HuH-7 (cell line): ENCODE measurements at regions not wholly inside any gene's neighbourhood (a gene's known extent, or its start where the extent isn't known, plus 50 kb on each side); places are given as distances from the start of the nearest gene placed in this dataset.
"Not testable (repeated sequence)": the region's sequence is repeated elsewhere in the genome, so short reads cannot be mapped to it uniquely, and the experiment has no call there.

Experiments used
- DNase-seq: peaks from one replicate; pipeline ENCODE4 v3.0.0; 2011; ENCODE audit warnings: low spot score

- DNase-seq = no peak
These were observed 273.6 kb upstream of the NCKAP5 start for GRCh38 chr2:133841900-133842299.

- DNase-seq = no peak
These were observed 274.2 kb upstream of the NCKAP5 start for GRCh38 chr2:133842446-133842845.

- DNase-seq = no peak
These were observed 274.8 kb upstream of the NCKAP5 start for GRCh38 chr2:133843091-133843490.

DNA sequence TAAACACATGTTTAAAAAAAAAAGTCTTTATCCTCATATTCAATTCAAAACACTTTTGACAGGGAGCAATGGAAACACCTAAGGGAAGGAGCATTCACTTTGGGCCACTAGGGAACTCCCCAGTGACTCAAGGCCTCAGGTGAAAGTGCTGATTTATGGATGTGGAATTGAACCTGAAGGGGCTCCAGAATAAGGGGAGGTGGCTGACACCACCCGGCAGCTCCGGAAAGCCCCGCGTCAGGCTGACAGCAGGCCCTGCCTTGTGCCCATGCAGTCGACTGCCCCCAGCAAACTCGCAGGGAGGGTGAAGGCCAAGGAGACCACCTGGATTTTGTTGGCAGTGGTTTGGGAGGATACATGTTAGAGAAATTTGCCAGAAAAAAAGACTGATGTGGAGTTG is 275.3 kb upstream of the NCKAP5 start:
- no peak for DNase-seq

DNA sequence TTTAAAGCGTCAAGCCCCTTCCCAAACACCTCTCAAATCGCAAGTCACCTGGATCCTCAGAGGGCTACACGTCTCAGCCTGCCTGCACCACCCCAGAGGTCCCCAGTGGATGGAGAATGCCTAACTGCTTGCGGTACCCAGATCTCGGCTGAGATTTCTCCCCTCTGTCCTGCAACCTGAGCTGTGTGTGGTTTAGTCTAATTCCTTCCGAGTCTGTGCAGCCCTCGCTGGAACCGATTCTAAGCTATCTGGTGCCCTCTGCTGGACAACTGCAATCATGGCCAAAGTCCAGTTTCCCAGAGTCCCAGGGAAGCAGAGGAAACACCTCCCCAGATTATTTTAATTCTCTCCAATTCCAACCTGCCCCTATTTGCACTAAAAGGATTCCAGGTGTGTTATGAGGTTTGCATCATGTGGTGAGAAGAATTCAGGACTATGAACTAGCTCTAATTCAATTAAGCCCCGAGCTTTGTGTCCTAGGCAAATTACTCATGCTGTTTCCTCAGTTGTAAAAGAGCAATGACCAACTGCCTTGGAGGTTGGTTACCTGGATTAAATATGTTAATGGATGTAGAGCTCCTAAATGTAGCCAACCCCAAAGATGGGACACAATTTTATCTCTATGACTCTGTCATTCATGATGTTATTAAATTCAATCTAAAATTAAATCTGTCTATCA is 276.1 kb upstream of the NCKAP5 start:
- peak; percentile 71 for DNase-seq

GRCh38 chr2:133846476-133846875 is 278.2 kb upstream of the NCKAP5 start:
- DNase-seq = no peak

DNA sequence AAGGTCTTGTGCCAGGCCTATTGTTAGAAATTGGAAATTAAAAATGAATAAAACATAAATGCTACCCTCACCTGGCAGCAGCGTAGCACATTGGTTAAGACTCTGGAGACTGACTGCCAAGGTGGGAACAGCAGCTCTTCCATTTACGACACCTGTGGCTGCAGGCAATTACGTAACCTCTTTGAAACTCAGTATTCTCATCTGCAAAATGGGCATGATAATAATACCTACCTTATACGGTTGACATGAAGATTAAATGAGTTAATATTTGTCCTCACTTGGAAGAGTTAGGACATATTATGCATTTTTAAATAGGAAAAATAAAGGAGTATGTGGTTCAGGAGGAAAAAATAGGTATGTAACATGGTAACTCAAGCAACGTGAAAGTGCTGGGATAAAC is 279.3 kb upstream of the NCKAP5 start:
- DNase-seq = no peak

DNA sequence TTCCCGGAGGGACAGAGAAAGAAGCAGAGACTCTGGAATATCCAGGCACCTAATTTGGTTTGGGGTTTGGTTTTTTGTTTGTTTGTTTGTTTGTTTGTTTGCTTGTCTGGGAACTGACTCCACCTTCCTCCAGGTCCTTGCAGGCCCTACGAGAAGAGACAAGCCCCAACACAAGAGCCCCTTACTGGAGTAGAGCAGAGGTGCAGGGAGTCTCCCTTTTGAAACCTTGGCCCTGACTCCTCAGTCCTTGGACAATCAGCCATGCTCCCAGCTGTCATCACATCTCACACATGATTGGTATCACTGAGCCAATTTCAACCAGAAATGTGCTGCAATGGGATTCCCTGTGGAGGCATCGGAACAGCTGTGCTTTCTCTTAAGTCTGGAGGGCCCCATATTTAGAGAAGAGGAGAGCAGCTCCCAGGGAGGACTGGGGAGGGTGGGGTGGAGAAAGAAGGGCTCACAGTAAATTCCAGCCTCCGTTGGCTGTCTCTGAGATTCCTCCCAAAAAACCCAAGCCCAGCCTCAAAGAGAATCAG is 279.9 kb upstream of the NCKAP5 start:
- no peak for DNase-seq

DNA sequence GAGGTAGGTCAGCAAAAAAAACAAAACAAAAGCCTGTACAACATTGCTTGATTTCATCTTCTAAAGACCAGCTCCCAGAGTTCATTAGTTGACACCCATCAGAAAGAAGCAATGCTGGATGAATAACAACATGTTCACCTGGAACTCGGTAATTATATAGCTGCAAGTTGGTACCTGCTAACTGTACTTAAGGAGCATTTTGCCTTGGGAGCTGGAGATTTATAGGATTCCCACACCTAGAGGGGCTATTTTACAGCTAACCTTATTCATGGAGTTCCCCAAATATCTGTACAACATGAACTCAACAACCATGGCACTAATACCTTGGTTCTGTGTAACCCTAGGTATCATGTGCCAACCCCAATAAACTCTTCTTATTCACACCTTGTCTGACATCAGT is 281.1 kb upstream of the NCKAP5 start:
- no peak for DNase-seq

DNA sequence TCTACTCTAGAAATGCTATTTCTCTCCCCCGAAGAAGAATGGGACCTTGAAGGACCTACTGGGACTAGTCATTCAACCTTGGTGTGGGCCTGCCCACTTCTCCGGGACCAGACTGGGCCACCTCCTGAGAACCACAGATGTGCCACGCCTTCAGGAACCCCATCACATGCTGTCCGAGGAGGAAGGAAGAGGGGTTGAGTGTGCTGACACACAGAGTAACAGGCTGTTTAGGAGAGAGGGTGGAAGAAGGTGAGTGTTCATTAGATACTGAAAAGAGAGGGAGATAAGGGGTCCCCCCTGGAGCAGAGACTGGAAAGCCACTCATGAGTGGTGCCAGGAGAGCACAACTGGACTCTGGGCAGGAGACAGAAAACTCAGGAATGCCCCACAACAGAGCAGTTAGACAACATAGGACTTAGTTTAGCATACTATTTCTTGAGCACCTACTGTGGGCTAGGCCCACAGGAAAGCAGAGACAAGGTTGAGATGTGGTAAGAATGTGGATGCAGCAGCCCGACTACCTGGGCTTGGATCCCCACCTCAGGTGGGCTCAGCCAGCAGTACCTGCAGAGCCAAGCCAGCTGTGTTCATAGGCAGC is 286.4 kb upstream of the NCKAP5 start:
- no peak for DNase-seq

DNA sequence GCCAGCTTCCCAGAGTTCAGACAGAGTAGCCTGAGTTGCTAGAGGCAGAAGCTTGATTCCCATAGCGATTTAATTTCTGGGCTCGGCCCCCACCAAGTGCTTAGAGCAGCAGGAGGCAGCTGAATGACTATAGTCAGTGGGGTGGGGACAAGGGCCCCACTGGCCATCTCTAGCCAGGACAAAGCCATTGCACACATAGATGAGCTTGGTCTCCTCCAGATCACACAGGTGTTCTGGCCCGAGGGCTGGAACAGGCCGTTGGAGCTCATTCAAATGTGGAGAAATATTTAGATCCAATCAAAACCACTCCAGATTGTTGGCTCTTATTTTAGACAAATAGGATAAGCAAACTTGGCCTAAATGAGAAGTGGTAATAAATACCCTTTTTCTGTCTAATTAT is 287.3 kb upstream of the NCKAP5 start:
- DNase-seq = no peak

DNA sequence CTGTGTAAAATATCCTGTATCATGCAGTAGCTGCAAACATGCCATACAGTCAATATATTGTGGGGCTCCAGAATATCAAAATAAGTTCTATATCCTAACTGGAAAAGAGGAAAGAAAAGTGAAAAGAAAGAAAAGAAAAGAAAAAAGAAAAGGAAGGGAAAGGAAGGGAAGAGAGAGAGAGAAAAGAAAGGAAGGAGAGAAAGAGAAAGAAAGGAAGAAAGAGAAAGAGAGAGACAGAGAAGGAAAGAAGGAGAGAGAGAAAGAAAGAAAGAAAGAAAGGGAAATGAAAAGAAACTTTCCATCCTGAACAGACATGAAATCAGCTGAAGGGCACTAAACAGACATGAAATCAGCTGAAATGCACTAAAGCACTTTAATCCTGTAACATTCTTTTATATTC is 288.4 kb upstream of the NCKAP5 start:
- no peak for DNase-seq

DNA sequence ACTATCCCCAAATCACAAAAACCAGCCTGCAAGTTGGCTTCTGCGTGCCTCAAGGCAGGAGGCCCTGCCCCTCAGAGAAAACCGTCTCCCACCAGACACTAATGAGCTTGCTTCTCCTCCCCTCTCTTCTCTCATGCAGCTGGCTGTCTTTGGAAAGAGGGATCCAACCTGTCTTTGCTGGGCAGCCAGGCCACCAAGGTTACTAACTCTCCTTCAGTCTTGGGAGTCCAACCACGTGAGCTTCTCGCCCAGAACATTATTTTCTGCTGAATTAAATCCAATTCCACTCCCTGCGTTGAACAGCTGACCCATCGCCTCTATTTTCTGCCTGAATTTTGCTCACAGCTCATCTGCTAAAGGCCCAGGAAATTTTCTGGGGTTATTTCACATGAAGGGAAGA is 291.3 kb upstream of the NCKAP5 start:
- no peak for DNase-seq

DNA sequence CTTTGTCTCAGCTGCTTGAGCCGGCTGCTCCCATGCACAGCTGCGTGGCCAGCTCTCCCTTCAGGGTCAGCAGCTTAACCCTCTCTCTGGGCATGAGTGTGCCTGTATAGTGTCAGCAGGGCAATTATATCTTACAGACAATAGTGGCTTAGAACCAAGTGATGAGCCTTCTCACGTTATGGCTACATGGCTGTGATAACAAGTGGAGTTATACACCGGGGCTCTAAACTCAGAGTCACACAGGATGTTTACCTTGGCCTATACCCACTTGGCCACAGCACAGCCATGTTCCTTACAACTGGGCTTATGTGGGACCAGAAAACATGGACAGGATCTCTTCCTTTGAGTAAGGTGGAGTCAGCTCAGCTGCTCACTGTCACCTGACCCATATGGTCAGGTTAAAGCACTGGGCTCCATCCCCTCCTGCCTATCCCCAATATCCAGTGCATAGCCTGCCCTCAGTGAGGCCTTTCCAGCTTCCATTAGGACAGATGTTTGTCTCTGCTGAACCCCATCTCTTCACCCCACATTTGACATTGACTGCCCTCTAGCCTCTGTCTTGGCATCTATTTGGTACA is 294.2 kb upstream of the NCKAP5 start:
- no peak for DNase-seq

DNA sequence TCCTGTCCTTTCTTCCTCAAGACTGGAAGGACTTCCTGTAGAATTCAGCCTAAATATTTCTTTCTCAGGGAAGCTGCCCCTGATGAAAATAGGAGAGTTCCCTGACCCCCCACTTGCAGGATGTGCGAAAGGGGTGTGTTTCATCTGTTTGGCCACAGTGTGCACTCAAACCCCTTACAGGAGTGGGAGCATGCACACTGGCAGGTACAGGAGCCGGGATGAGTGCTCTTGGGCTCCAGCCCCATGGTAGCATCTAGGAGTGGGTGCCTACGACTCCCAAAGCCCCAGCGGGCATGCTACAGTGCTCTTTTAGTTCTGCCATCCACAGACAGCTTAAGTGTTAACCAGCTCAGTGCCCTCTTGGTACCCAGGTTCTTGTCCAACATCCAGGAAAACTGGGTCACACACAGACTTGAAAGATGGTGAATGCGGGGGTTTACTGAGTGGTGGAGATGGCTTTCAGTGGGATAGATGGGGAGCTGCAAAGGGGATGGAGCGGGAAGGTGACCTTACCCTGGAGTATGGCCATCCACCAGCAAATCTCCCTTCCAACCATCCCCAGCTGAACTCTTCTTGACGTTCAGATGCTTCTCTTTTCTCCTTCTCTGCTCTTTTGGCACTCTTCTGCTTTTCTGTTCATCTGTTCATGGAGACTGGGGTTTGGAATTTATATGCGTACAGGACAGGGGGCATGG is 295.0 kb upstream of the NCKAP5 start:
- no peak for DNase-seq

DNA sequence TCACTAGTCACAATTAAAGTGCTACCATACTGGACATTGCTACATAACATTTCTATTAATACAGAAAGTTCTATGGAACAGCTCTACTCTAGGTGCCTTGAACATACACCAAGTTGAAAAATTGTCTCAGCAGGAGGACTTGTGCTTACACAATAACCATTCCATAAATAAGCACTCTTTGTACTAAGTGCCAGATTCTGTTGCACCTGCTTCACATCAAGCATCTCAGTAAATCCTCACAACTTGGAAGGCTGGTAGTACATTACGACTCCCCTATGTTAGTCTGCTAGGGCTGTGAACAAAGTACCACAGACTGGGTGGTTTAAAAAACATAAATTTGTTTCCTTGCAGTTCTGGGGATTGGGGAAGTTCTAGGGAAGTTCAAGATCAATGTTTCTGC is 296.9 kb upstream of the NCKAP5 start:
- DNase-seq = no peak

- no peak for DNase-seq
These were observed 298.9 kb upstream of the NCKAP5 start for GRCh38 chr2:133867166-133867565.

- no peak for DNase-seq
These were observed 303.4 kb upstream of the NCKAP5 start for GRCh38 chr2:133871545-133872209.

- DNase-seq = no peak
These were observed 310.1 kb upstream of the NCKAP5 start for GRCh38 chr2:133878326-133878725.

- no peak for DNase-seq
These were observed 311.4 kb upstream of the NCKAP5 start for GRCh38 chr2:133879703-133880102.

DNA sequence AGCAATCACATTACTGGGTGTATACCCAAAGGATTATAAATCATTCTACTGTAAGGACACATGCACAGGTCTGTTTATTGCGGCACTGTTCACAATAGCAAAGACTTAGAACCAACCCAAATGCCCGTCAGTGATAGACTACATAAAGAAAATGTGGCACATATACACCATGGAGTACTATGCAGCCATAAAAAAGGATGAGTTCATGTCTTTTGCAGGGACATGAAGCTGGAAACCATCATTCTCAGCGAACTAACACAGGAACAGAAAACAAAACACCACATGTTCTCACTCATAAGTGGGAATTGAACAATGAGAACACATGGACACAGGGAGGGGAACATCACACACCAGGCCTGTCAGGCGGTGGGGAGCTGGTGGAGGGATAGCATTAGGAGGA is 313.9 kb upstream of the NCKAP5 start:
- DNase-seq = not testable (repeated sequence)

GRCh38 chr2:133884739-133885381 is 316.6 kb upstream of the NCKAP5 start:
- DNase-seq = peak; percentile 26
